Activated naive CD4-positive, alpha-beta T cell treated with anti-CD3 and anti-CD28 coated beads for 36 hours (primary cell): ENCODE measurements at regions not wholly inside any gene's neighbourhood (a gene's known extent, or its start where the extent isn't known, plus 50 kb on each side); places are given as distances from the start of the nearest gene placed in this dataset.
"Not testable (repeated sequence)": the region's sequence is repeated elsewhere in the genome, so short reads cannot be mapped to it uniquely, and the experiment has no call there.

Source experiments
- CTCF ChIA-PET: fragments of 350-600 bp; sonication (Branson Sonifier 250); formaldehyde crosslinking; loops from one replicate; lab custom pipeline; 2021; ENCODE audit warnings: antibody characterized with exemption; lab: Charles Lee
- DNase-seq: peaks from one replicate; pipeline ENCODE4 v3.0.0-alpha.2; 2020
- H3K27ac Mint-ChIP-seq: one replicate; pipeline ENCODE4 v1.8.0; 2021; ENCODE audit warnings: mild to moderate bottlenecking, mixed read lengths
- H3K27me3 Mint-ChIP-seq: one replicate; pipeline ENCODE4 v1.8.0; 2021; ENCODE audit warnings: low read depth, mixed read lengths
- H3K36me3 Mint-ChIP-seq: one replicate; pipeline ENCODE4 v1.8.0; 2021; ENCODE audit warnings: low read depth, mixed read lengths
- H3K4me1 Mint-ChIP-seq: one replicate; pipeline ENCODE4 v1.8.0; 2021; ENCODE audit warnings: low read depth, mixed read lengths
- H3K4me3 Mint-ChIP-seq: one replicate; pipeline ENCODE4 v1.8.0; 2021; ENCODE audit warnings: mild to moderate bottlenecking, moderate library complexity, mixed read lengths
- H3K9me3 Mint-ChIP-seq: one replicate; pipeline ENCODE4 v1.8.0; 2021; ENCODE audit warnings: mixed read lengths
- intact Hi-C: fragments of 100-400 bp; cut with micrococcal nuclease; formaldehyde crosslinking; loops from one replicate; pipeline ENCODE4 v1.15.1; 2023

DNA sequence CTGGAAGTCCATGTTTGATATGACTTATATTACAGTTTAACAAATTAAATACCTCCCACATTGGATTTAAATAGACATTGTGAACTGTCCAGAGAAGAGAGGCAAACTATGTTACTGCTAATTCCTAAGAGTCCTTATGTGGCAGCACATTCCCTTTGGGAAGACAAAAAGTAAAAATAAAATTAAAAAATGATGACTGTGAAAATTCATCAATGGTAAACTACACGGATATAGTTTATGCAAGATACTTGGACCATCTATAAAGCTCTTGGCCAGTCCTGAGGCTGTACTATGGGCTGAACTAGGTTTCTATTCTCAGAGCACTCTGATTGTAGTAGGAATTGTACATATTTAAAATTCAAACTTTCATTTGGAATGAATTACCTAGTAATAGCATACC lies 206.4 kb downstream of the LRRK2 start:
- no peaks in the 10 kb centered on the region for H3K9me3 Mint-ChIP-seq
- no peak for DNase-seq
- intact Hi-C loops: no loop called here
- CTCF ChIA-PET: interaction anchor here (0.8 kb wide), 1 partner anchor 8 kb away, joined by 3 read pairs; no protein-coding TSS in a partner anchor
- H3K36me3 Mint-ChIP-seq: no peaks in the 10 kb centered on the region
- H3K27me3 Mint-ChIP-seq: no peaks in the 10 kb centered on the region
- no peak overlapping the region for H3K27ac Mint-ChIP-seq
- H3K4me1 Mint-ChIP-seq: no peaks in the 10 kb centered on the region
- H3K4me3 Mint-ChIP-seq: no peak overlapping the region

DNA sequence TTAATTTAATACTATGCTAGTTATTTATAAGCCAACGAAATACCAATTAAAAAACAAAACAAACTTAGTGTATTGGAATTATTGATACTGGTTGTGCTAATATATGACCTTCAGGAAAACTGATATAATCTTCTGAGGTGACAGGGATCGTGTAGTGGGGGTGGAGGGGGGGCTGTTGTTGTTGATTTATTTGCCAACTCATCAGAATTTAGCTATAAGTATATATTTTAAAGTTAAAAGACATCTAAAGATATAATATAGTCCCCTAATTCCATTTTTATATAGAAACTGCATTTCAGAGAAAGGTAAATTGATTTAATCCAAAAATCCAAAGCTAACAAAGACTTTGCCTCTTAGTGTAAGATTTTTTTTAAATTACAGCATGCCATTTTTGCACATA lies 210.5 kb downstream of the LRRK2 start:
- H3K27me3 Mint-ChIP-seq: no peaks in the 10 kb centered on the region
- H3K27ac Mint-ChIP-seq: no peak overlapping the region
- CTCF ChIA-PET: no interaction called here
- H3K9me3 Mint-ChIP-seq: no peaks in the 10 kb centered on the region
- intact Hi-C loops: no loop called here
- no peaks in the 10 kb centered on the region for H3K4me1 Mint-ChIP-seq
- no peaks in the 10 kb centered on the region for H3K36me3 Mint-ChIP-seq
- no peak overlapping the region for H3K4me3 Mint-ChIP-seq
- no peak for DNase-seq

DNA sequence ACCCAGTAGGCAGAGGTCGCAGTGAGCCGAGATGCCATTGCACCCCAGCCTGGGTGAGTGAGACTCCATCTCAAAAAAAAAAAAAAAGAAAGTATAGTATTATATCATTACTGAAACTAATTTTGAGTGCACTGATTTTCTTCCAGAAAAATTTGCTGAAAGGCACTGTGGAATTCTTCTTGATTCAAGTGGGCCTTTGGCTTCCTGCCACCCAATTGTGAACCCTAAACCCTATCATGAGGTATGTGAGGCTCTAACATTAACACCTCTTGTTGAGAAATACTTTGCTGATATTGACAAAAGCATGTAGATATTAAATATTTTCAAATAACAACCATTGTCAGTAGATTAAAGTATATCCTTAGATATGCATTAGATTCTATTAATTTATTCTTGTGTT lies 211.2 kb downstream of the LRRK2 start:
- H3K4me1 Mint-ChIP-seq: no peaks in the 10 kb centered on the region
- CTCF ChIA-PET: no interaction called here
- no peak for DNase-seq
- H3K9me3 Mint-ChIP-seq: no peaks in the 10 kb centered on the region
- no peak overlapping the region for H3K4me3 Mint-ChIP-seq
- H3K27ac Mint-ChIP-seq: no peak overlapping the region
- H3K36me3 Mint-ChIP-seq: no peaks in the 10 kb centered on the region
- H3K27me3 Mint-ChIP-seq: no peaks in the 10 kb centered on the region
- intact Hi-C loops: no loop called here

DNA sequence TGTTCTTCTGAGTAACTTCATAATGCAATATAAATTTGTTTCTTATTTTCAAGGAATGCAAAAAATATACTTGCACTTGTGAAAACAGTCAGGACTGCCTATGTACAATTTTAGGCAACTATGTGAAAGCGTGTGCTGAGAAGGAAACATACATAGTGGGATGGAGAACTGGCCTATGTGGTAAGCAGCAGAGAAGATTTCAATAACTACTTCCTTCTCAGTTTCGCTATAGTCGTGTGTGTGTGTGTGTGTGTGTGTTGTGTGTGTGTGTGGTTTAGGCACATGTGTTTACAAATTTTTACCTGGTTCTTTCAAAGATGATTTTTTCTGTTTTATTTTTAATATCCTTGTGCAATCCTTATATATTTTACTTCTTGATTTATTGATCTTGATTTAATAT lies 211.8 kb downstream of the LRRK2 start:
- CTCF ChIA-PET: no interaction called here
- Mint-ChIP-seq H3K4me3 (no peak overlapping the region), H3K9me3 (no peaks in the 10 kb centered on the region), H3K27me3 (no peaks in the 10 kb centered on the region), H3K27ac (no peak overlapping the region), H3K4me1 (no peaks in the 10 kb centered on the region), H3K36me3 (no peaks in the 10 kb centered on the region)
- no peak for DNase-seq
- intact Hi-C loops: no loop called here

DNA sequence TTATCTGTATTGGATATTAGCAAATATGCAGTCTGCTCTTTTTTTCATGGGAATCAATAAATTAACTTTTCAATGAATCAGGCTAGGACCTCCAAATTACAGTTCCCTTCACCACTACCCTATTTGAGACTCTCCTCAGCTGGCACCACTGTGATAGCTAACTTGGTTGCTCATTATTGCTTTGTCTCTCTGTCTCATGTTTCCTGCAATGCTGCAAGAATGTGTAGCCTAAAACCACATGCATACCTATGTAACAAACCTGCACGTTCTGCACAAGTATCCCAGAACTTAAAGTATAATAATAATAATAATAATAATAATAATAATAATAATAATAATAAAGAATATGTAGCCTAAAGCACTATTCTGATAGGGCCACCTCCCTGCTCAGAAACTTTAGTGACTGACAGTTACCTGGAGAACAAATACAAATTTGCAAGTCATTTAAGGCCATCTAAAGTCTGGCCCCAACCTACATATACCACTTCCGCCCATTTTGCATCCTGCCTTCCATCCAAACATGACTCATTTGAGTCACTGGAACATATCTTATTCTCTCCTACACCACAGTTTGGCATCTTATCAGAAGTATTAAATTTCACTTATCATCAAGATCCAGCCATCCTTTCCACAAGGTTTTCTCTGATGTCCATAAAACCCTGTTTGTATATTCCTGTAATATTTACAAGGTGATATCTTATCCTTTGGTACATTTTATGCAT lies 215.1 kb downstream of the LRRK2 start:
- Mint-ChIP-seq H3K27ac (no peak overlapping the region), H3K4me1 (no peaks in the 10 kb centered on the region), H3K4me3 (no peak overlapping the region), H3K9me3 (peaks cover 1% of the 10 kb centered on the region), H3K27me3 (no peaks in the 10 kb centered on the region), H3K36me3 (no peaks in the 10 kb centered on the region)
- DNase-seq: no peak
- intact Hi-C loops: loop anchor here (10.0 kb wide), 1 partner anchor 475 kb away; no protein-coding TSS in a partner anchor
- CTCF ChIA-PET: no interaction called here

DNA sequence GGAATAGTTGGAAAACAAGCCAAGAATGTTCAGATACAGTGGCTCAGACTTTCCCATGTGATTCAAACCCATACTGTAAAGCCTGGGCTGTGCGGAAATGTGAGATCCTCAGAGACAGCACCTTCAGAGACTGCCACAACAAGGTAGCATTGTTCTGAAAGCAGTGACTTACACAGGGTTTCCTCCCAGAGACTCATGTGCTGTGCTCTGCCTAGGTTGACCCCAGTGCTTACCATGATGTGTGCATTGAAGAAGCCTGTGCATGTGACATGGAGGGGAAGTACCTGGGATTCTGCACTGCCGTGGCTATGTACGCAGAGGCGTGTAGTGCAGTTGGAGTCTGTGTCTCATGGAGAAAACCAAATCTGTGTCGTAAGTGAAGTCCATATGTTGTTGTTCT lies 219.4 kb downstream of the LRRK2 start:
- intact Hi-C loops: loop anchor here (10.0 kb wide), 1 partner anchor 471 kb away; no protein-coding TSS in a partner anchor
- peaks cover 1% of the 10 kb centered on the region for H3K9me3 Mint-ChIP-seq
- no peak overlapping the region for H3K27ac Mint-ChIP-seq
- CTCF ChIA-PET: interaction anchor here (0.7 kb wide), 1 partner anchor 647 kb away, joined by 3 read pairs; no protein-coding TSS in a partner anchor
- no peaks in the 10 kb centered on the region for H3K36me3 Mint-ChIP-seq
- DNase-seq: no peak
- no peak overlapping the region for H3K4me3 Mint-ChIP-seq
- H3K27me3 Mint-ChIP-seq: no peaks in the 10 kb centered on the region
- H3K4me1 Mint-ChIP-seq: no peaks in the 10 kb centered on the region

DNA sequence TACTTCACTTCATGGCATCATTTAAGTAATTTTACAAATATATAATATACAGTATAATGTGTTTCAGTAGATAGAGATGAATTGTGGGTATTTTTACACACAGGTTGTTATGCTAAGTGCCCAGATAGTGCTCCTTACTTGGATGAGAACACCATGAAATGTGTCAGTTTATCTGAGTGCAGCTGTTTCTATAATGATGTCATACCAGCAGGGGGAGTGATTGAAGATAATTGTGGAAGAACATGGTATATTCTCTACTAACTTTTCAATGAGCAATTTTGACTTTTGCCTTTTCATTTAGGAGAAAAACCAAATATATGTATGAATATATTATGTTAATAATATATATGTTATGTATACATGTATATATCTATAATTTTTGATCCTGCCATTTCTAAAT lies 221.6 kb downstream of the LRRK2 start:
- Mint-ChIP-seq H3K9me3 (peaks cover 1% of the 10 kb centered on the region), H3K36me3 (no peaks in the 10 kb centered on the region), H3K27ac (no peak overlapping the region), H3K4me1 (no peaks in the 10 kb centered on the region), H3K4me3 (no peak overlapping the region), H3K27me3 (no peaks in the 10 kb centered on the region)
- CTCF ChIA-PET: no interaction called here
- intact Hi-C loops: loop anchor here (10.0 kb wide), 1 partner anchor 468 kb away; no protein-coding TSS in a partner anchor
- DNase-seq: no peak

DNA sequence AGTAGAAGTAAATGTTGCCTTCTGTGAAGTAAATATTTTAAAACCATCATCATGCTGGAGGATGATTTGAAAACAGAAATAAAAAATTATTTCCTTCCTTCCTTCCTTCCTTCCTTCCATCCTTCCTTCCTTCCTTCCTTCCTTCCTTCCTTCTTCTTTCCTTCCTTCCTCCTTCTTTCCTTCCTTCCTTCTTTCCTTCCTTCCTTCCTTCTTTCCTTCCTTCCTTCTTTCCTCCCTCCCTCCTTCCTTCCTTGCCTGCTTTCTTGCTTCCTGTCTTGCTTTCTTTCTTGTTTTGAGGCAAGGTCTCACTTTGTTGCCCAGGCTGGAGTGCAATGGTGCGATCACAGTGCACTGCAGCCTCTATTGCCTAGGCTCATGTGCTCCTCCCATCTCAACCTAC lies 223.7 kb downstream of the LRRK2 start:
- H3K4me1 Mint-ChIP-seq, H3K9me3 Mint-ChIP-seq, CTCF ChIA-PET, H3K36me3 Mint-ChIP-seq, DNase-seq, H3K4me3 Mint-ChIP-seq, H3K27me3 Mint-ChIP-seq, H3K27ac Mint-ChIP-seq: not testable (repeated sequence)
- intact Hi-C loops: loop anchor here (10.0 kb wide), 1 partner anchor 466 kb away; no protein-coding TSS in a partner anchor

DNA sequence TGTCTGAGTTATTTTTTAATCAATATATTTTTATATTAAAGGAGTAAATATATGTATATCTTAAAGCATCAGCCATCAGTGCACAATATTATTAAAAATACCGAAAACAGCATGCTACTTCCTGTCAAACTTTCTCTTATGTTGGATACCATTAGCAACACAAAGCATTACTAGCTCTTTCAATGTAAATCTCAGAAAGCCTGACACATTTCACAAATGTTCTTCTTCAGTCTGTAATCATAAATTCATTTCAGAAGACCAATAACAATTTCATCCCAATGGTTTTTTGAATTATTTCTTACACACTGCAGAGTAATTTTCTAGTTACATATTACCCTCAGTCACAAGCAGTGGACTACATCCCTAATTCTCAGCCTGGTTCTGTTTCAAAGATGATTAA lies 226.9 kb downstream of the LRRK2 start:
- no peaks in the 10 kb centered on the region for H3K4me1 Mint-ChIP-seq
- DNase-seq: no peak
- no peaks in the 10 kb centered on the region for H3K36me3 Mint-ChIP-seq
- H3K9me3 Mint-ChIP-seq: no peaks in the 10 kb centered on the region
- H3K4me3 Mint-ChIP-seq: no peak overlapping the region
- H3K27me3 Mint-ChIP-seq: no peaks in the 10 kb centered on the region
- no peak overlapping the region for H3K27ac Mint-ChIP-seq
- intact Hi-C loops: no loop called here
- CTCF ChIA-PET: no interaction called here

DNA sequence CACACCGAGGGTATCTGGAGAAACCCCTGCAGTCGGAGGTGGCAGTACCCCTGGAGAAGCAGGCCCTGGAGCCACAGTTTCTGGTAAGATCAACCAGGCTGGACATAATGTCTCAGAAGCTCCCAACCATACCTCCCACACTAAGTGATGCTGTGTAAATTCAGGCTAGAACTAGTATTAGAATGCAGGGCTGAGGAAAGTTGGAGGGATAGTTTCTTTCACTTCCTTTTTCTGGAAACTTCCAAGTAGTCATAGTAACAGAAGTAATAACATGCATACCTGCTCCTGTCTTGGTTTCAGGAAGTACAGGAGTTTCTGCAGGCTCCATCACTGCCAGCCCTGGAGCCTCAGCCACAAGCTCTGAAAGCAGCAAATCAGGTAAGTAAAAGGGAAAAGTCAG lies 228.1 kb upstream of the CNTN1 start:
- Mint-ChIP-seq H3K27ac (no peak overlapping the region), H3K4me3 (no peak overlapping the region), H3K9me3 (peaks cover 2% of the 10 kb centered on the region), H3K27me3 (no peaks in the 10 kb centered on the region), H3K36me3 (no peaks in the 10 kb centered on the region), H3K4me1 (no peaks in the 10 kb centered on the region)
- intact Hi-C loops: no loop called here
- CTCF ChIA-PET: no interaction called here
- no peak for DNase-seq

DNA sequence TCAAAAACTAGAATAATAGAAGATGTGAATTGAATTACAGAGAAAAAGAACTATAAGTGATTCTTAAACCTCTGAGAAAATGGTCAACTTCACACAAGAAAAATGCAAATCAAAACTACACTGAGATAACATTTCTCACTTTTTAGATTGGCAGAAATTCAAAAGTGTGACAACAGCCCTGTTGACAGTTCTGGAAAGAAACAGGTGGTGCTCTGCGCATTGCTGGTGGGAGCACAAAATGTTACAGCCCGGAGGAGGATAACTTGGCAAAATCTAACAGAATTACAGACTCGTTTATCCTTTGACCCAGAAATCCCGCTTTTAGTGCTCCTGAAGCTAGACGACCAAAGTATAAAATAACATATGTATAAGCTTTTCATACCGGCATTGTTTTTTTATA lies 222.5 kb upstream of the CNTN1 start:
- no peak for DNase-seq
- Mint-ChIP-seq H3K27ac (no peak overlapping the region), H3K4me3 (no peak overlapping the region), H3K4me1 (no peaks in the 10 kb centered on the region), H3K27me3 (no peaks in the 10 kb centered on the region), H3K9me3 (peaks cover 2% of the 10 kb centered on the region), H3K36me3 (no peaks in the 10 kb centered on the region)
- CTCF ChIA-PET: no interaction called here
- intact Hi-C loops: no loop called here

DNA sequence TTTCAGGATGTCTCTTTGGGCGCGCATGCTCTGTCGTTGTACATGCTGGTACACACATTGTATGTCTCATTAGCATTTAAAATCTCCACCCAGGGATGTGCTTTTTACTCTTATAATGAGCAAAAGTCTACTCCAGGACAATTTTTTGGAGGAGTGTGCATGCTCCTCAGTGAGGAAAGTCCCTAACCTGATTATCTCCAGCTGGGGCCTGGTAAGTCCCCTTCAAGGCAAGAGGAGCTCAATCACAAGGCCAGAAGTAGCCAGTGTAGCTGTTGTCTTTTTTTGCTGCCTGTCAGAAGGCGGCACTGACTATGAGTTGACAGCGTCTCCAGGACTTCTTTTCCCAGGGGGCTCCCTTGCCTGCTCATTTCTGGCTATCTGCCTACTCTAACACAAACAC lies 218.3 kb upstream of the CNTN1 start:
- Mint-ChIP-seq H3K27me3 (no peaks in the 10 kb centered on the region), H3K27ac (no peak overlapping the region), H3K36me3 (no peaks in the 10 kb centered on the region), H3K4me1 (no peaks in the 10 kb centered on the region), H3K4me3 (no peak overlapping the region), H3K9me3 (peaks cover 2% of the 10 kb centered on the region)
- CTCF ChIA-PET: no interaction called here
- DNase-seq: no peak
- intact Hi-C loops: no loop called here

DNA sequence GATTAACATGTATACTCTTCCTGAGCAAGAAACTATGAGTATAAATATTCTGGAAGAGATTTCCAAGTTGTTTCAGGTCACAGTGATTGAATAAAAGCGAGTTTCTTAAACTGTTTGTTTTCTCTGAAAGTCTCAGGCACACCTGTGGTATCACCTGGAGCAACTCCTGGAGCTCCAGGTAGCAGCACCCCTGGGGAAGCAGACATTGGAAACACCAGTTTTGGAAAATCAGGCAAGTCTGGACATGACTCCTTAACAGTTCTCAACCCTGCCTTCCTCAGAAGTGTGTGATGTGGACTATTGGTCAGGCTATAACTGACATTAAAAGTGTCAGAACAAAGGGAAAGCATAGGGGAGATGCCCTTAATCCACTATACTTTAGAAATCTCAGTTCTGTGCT lies 217.6 kb upstream of the CNTN1 start:
- no peak overlapping the region for H3K4me3 Mint-ChIP-seq
- H3K4me1 Mint-ChIP-seq: no peaks in the 10 kb centered on the region
- peaks cover 2% of the 10 kb centered on the region for H3K9me3 Mint-ChIP-seq
- H3K27ac Mint-ChIP-seq: no peak overlapping the region
- CTCF ChIA-PET: no interaction called here
- DNase-seq: no peak
- no peaks in the 10 kb centered on the region for H3K27me3 Mint-ChIP-seq
- intact Hi-C loops: no loop called here
- H3K36me3 Mint-ChIP-seq: no peaks in the 10 kb centered on the region
